WERI-Rb-1 (cell line): ENCODE measurements at regions not wholly inside any gene's neighbourhood (a gene's known extent, or its start where the extent isn't known, plus 50 kb on each side); places are given as distances from the start of the nearest gene placed in this dataset.

Experiments used
- DNase-seq: peaks from one replicate; pipeline ENCODE4 v3.0.0-alpha.2; 2020
- H3K27ac ChIP-seq: fragments of 250-450 bp; sonication (Bioruptor Pico); 2 replicates; pipeline ENCODE4 v1.5.1; 2020; ENCODE audit warnings: mild to moderate bottlenecking, moderate library complexity
- H3K27me3 ChIP-seq: fragments of 250-450 bp; sonication (Bioruptor Pico); 2 replicates; pipeline ENCODE4 v1.5.1; 2021; ENCODE audit warnings: mild to moderate bottlenecking, low read depth, moderate library complexity; ENCODE audit not compliant: insufficient read depth, severe bottlenecking
- H3K36me3 ChIP-seq: fragments of 250-450 bp; sonication (Bioruptor Pico); 2 replicates; pipeline ENCODE4 v1.5.1; 2020; ENCODE audit warnings: mild to moderate bottlenecking, moderate library complexity
- H3K4me3 ChIP-seq: 2 replicates; pipeline ENCODE4 v1.5.1; 2011; ENCODE audit warnings: low read depth, mild to moderate bottlenecking, control low read depth, low read length
- H3K9me3 ChIP-seq: fragments of 250-450 bp; sonication (Bioruptor Pico); 2 replicates; pipeline ENCODE4 v1.5.1; 2021; ENCODE audit warnings: mild to moderate bottlenecking, moderate library complexity; ENCODE audit not compliant: severe bottlenecking
- CTCF ChIP-seq: IDR thresholded peaks from 2 replicates; pipeline ENCODE4 v1.5.1; 2011; ENCODE audit warnings: low read depth, mild to moderate bottlenecking, control low read depth, inconsistent platforms, low read length

- H3K27me3 ChIP-seq: no peaks in the 10 kb centered on the region
- H3K9me3 ChIP-seq: peaks cover 3% of the 10 kb centered on the region
- no peaks in the 10 kb centered on the region for H3K36me3 ChIP-seq
- no peak overlapping the region for H3K27ac ChIP-seq
- no peak for TF ChIP-seq CTCF
- H3K4me3 ChIP-seq: no peak overlapping the region
- DNase-seq: no peak
Observed at GRCh38 chr5:63596254-63596653, 366.0 kb downstream of the HTR1A start.

GRCh38 chr5:63573380-63573779 lies 388.9 kb downstream of the HTR1A start:
- no peak for TF ChIP-seq CTCF
- Histone ChIP-seq H3K27me3 (no peaks in the 10 kb centered on the region), H3K36me3 (no peaks in the 10 kb centered on the region), H3K4me3 (no peak overlapping the region), H3K27ac (no peak overlapping the region), H3K9me3 (no peaks in the 10 kb centered on the region)
- DNase-seq: no peak

GRCh38 chr5:63572740-63573139 lies 389.5 kb downstream of the HTR1A start:
- Histone ChIP-seq H3K4me3 (no peak overlapping the region), H3K27ac (no peak overlapping the region), H3K36me3 (no peaks in the 10 kb centered on the region), H3K9me3 (no peaks in the 10 kb centered on the region), H3K27me3 (no peaks in the 10 kb centered on the region)
- DNase-seq: no peak
- no peak for TF ChIP-seq CTCF

GRCh38 chr5:63570752-63571151 lies 391.5 kb downstream of the HTR1A start:
- Histone ChIP-seq H3K4me3 (no peak overlapping the region), H3K9me3 (no peaks in the 10 kb centered on the region), H3K27ac (no peak overlapping the region), H3K27me3 (no peaks in the 10 kb centered on the region), H3K36me3 (no peaks in the 10 kb centered on the region)
- TF ChIP-seq CTCF: no peak
- DNase-seq: no peak

- H3K27me3 ChIP-seq: no peaks in the 10 kb centered on the region
- H3K36me3 ChIP-seq: no peaks in the 10 kb centered on the region
- peak; percentile 18; the same call in 1 of the 2 replicates for TF ChIP-seq CTCF
- H3K4me3 ChIP-seq: no peak overlapping the region
- H3K27ac ChIP-seq: no peak overlapping the region
- peaks cover 9% of the 10 kb centered on the region for H3K9me3 ChIP-seq
- peak; percentile 19 for DNase-seq
Observed at GRCh38 chr5:63564789-63565188, 397.5 kb downstream of the HTR1A start.

GRCh38 chr5:63563008-63563917 lies 399.0 kb downstream of the HTR1A start:
- no peak overlapping the region for H3K4me3 ChIP-seq
- TF ChIP-seq CTCF: no peak
- H3K36me3 ChIP-seq: no peaks in the 10 kb centered on the region
- DNase-seq: no peak
- no peak overlapping the region for H3K27ac ChIP-seq
- peaks cover 9% of the 10 kb centered on the region for H3K9me3 ChIP-seq
- no peaks in the 10 kb centered on the region for H3K27me3 ChIP-seq
